Epithelial cell of esophagus (primary cell): ENCODE measurements at regions not wholly inside any gene's neighbourhood (a gene's known extent, or its start where the extent isn't known, plus 50 kb on each side); places are given as distances from the start of the nearest gene placed in this dataset.

Experiments
- DNase-seq: peaks from one replicate; pipeline ENCODE4 v3.0.0; 2010; ENCODE audit warnings: low read depth
- H3K4me3 ChIP-seq: 2 replicates; pipeline ENCODE4 v1.5.1; 2011; ENCODE audit warnings: mild to moderate bottlenecking, low read length, control low read depth
- TF ChIP-seq, protein P1 (sequence below): IDR thresholded peaks from 2 replicates; pipeline ENCODE4 v1.5.1; 2011; ENCODE audit warnings: low read depth, mild to moderate bottlenecking, low read length, control low read depth, inconsistent platforms; ENCODE audit not compliant: insufficient read depth; ENCODE audit errors: missing control alignments

DNA sequence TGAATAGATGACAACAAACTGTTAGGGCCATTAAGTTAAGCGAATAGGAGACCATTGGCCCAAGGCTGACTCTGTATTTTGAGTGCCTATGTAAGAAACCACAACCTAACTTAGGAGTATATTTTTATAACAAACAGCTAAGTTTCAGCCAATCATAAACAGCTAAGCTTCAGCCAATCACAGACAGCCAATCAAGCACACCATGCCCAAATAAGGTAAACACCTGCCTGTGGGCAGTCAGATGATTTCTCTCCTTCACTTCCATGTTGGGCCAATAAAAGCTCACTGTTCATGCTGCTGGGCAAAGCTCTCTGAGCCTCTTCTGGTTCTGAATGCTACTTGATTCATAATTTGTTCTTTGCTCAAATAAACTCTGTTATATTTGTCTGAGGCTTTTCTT is 344.6 kb downstream of the BTG1 start:
- no peak for DNase-seq
- no peak overlapping the region for H3K4me3 ChIP-seq
- TF ChIP-seq, protein P1, sequence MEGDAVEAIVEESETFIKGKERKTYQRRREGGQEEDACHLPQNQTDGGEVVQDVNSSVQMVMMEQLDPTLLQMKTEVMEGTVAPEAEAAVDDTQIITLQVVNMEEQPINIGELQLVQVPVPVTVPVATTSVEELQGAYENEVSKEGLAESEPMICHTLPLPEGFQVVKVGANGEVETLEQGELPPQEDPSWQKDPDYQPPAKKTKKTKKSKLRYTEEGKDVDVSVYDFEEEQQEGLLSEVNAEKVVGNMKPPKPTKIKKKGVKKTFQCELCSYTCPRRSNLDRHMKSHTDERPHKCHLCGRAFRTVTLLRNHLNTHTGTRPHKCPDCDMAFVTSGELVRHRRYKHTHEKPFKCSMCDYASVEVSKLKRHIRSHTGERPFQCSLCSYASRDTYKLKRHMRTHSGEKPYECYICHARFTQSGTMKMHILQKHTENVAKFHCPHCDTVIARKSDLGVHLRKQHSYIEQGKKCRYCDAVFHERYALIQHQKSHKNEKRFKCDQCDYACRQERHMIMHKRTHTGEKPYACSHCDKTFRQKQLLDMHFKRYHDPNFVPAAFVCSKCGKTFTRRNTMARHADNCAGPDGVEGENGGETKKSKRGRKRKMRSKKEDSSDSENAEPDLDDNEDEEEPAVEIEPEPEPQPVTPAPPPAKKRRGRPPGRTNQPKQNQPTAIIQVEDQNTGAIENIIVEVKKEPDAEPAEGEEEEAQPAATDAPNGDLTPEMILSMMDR, result no peak

DNA sequence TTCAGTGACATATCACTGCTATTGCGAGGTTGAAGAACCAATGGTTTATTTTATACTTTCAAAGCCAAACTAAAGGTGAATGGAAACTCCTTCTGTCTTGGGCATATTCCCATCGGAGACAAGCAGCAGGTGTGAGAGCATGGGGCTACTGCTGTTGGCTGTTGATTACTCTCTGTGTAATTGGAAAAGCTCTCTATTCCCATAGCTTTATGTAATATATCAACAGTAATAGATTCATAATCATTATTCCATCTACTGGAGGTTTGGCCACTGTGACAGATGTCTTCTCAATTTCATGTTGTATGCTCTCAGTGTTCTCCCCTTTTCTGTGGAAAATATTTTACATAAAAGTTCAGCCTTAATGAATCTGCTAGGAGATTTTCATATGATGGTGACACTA is 352.0 kb downstream of the BTG1 start:
- H3K4me3 ChIP-seq, result no peak overlapping the region
- TF ChIP-seq, protein P1, result no peak
- DNase-seq, result no peak

DNA sequence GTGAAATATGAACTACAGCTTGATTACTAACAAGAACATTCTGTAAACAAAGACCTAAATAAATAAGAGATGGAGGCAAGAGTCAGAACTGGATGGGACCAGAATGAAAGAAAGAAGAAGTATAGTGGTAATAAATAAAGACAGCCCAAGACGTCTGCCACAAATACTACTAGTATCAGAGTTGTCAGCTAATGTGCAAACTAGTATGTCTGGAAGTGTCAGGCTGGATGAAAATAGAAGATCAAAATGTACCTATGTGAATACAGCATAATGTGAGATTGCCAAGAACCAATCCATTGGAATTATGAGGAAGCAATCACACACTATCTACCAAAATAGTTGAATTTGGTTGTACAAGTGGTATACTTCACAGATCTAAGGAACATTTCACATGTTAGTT is 353.0 kb downstream of the BTG1 start:
- TF ChIP-seq, protein P1, result no peak
- H3K4me3 ChIP-seq, result no peak overlapping the region
- DNase-seq, result no peak

DNA sequence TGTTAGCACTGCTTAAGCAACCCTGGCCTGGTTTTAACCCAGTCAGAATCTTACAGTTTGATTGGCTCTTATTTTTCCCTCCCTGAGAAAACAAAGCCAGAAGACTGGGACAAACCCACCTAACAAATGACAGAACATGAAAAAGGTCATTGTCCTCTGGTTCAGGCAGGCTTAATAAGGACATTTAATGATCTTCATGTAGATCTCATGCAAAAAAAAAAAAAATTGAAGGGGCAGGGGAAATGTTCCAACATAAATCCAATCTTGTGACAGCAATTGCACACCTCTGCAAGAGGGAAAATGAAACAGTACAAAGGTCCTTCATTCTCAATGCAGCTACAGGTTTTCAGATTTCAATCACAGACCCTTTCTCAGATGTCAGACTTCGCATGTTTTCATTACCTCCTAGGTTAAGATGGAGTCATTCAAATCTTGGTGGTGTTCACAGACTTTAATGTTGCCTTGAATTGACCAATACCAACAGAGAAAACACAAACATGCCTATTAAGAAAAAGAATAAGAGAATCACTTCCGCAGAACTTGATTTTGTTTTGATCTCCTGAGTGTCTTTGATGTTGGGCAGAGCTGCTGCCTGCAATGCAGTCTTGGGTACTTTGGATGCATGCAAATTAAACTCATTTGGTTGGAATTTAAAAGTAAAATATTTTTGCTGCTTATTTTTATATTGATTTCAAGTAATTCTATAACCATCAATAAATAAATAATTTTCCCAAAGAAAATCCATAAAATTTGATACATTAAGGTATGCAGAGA is 359.0 kb downstream of the BTG1 start:
- DNase-seq, result no peak
- no peak overlapping the region for H3K4me3 ChIP-seq
- TF ChIP-seq, protein P1, result no peak

DNA sequence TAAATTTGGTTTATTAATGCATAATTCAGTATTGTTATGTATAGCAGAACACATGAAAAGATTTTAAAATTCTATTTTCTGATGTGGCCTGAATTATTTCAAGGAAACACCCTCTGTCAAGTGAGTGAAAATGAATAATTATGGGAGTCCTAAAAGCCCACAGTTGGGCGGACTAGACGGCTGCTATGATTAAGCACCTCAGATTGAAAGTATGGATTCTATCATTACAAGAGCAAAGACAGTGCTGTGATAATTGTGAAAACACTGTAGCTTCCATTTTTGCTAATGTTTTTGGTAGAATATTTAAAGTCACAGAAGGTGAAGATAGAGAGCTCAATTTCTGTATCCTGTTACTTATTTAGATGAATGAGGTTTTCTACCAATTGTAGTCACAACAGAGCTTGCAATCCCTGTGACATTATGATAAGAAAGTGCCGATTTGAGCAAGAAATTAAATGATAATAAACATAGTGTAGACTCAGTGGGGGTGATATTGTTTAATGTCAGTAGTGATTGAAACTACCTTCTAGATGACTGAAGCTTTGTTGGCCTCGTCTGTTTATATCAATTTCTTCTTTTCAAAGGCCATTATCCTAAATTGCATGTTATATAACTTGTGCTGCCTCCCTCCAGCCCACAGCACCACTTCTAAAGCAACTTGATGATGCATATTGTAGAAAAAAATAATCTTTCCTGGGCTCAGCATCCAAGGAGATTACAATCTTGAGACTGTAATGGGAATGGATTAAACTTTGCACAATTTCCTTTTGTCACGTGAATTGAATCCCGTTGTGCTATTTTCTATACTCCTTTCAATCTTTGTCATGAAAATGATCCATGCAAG is 359.8 kb downstream of the BTG1 start:
- DNase-seq, result no peak
- H3K4me3 ChIP-seq, result no peak overlapping the region
- TF ChIP-seq, protein P1, result no peak

DNA sequence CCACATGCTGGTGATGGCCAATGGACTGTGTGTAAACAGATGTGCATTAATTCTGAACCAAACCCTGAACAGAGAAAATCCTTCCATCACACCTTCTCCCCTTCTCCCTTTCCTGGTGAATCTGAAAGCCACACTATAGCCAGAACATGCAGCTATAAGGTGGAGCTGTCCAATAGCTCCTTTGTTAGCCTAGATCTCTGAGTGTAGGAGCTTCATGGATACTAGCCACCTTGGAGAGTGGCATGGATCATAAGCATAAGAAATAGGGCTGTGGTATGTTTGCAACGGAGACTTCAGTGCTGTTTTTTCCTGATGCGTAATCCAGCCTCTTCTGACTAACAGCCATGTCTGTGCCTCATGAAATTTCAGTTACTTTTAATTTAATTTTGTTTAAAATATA is 364.5 kb downstream of the BTG1 start:
- no peak overlapping the region for H3K4me3 ChIP-seq
- TF ChIP-seq, protein P1, result no peak
- peak; percentile 49 for DNase-seq
